ENCODE measurements at regions not wholly inside any gene's neighbourhood (a gene's known extent, or its start where the extent isn't known, plus 50 kb on each side); places are given as distances from the start of the nearest gene placed in this dataset.

- TF ChIP-seq EP300 (IDR thresholded peaks at IDR 0.05; ENCODE audit: borderline replicate concordance) (no peak), RAD21 (IDR thresholded peaks at IDR 0.05; ENCODE audit: low read depth) (no peak), TCF12 (IDR thresholded peaks at IDR 0.05; ENCODE audit: low read depth) (no peak), MAX (IDR thresholded peaks at IDR 0.05) (no peak), YY1 (IDR thresholded peaks at IDR 0.05; ENCODE audit: low read depth) (no peak), TAF1 (IDR thresholded peaks at IDR 0.05; ENCODE audit: low read depth) (no peak), EGR1 (IDR thresholded peaks at IDR 0.05) (no peak), REST (IDR thresholded peaks at IDR 0.05; ENCODE audit: low read depth) (no peak), TEAD4 (IDR thresholded peaks at IDR 0.05) (no peak), NFIC (IDR thresholded peaks at IDR 0.05) (no peak), CEBPB (IDR thresholded peaks at IDR 0.05) (no peak), CREB1 (IDR thresholded peaks at IDR 0.05; ENCODE audit: low read depth) (no peak), USF1 (IDR thresholded peaks at IDR 0.05) (no peak), FOXM1 (IDR thresholded peaks at IDR 0.05; ENCODE audit: borderline replicate concordance, low read depth) (no peak), ZBTB7A (IDR thresholded peaks at IDR 0.05; ENCODE audit: low read depth) (no peak)
Observed at GRCh38 chr4:35754047-35754446, 490.3 kb downstream of the ARAP2 start.

GRCh38 chr4:35757836-35758235 lies 486.5 kb downstream of the ARAP2 start:
- TF ChIP-seq USF1 (IDR thresholded peaks at IDR 0.05) (no peak), CREB1 (IDR thresholded peaks at IDR 0.05; ENCODE audit: low read depth) (no peak), EGR1 (IDR thresholded peaks at IDR 0.05) (no peak)

GRCh38 chr4:35760807-35761206 lies 483.5 kb downstream of the ARAP2 start:
- no peak for TF ChIP-seq FOXM1 (IDR thresholded peaks at IDR 0.05; ENCODE audit: borderline replicate concordance, low read depth)
- TF ChIP-seq USF1 (IDR thresholded peaks at IDR 0.05), result no peak
- TF ChIP-seq NFIC (IDR thresholded peaks at IDR 0.05), result no peak
- TF ChIP-seq REST (IDR thresholded peaks at IDR 0.05; ENCODE audit: low read depth), result no peak
- no peak for TF ChIP-seq TCF12 (IDR thresholded peaks at IDR 0.05; ENCODE audit: low read depth)
- no peak for TF ChIP-seq RAD21 (IDR thresholded peaks at IDR 0.05; ENCODE audit: low read depth)
- no peak for TF ChIP-seq MAX (IDR thresholded peaks at IDR 0.05)
- no peak for TF ChIP-seq TEAD4 (IDR thresholded peaks at IDR 0.05)
- TF ChIP-seq YY1 (IDR thresholded peaks at IDR 0.05; ENCODE audit: low read depth), result no peak
- no peak for TF ChIP-seq CEBPB (IDR thresholded peaks at IDR 0.05)
- no peak for TF ChIP-seq TAF1 (IDR thresholded peaks at IDR 0.05; ENCODE audit: low read depth)
- TF ChIP-seq EP300 (IDR thresholded peaks at IDR 0.05; ENCODE audit: borderline replicate concordance), result no peak
- no peak for TF ChIP-seq CREB1 (IDR thresholded peaks at IDR 0.05; ENCODE audit: low read depth)

GRCh38 chr4:35771571-35771970 lies 472.7 kb downstream of the ARAP2 start:
- no peak for TF ChIP-seq YY1 (IDR thresholded peaks at IDR 0.05; ENCODE audit: low read depth)
- no peak for TF ChIP-seq TEAD4 (IDR thresholded peaks at IDR 0.05)
- TF ChIP-seq TAF1 (IDR thresholded peaks at IDR 0.05; ENCODE audit: low read depth), result no peak
- no peak for TF ChIP-seq RAD21 (IDR thresholded peaks at IDR 0.05; ENCODE audit: low read depth)

GRCh38 chr4:35772291-35772690 lies 472.0 kb downstream of the ARAP2 start:
- TF ChIP-seq YY1 (IDR thresholded peaks at IDR 0.05; ENCODE audit: low read depth) (no peak), FOXM1 (IDR thresholded peaks at IDR 0.05; ENCODE audit: borderline replicate concordance, low read depth) (no peak), RAD21 (IDR thresholded peaks at IDR 0.05; ENCODE audit: low read depth) (no peak), TEAD4 (IDR thresholded peaks at IDR 0.05) (no peak), CEBPB (IDR thresholded peaks at IDR 0.05) (no peak), CREB1 (IDR thresholded peaks at IDR 0.05; ENCODE audit: low read depth) (no peak), EP300 (IDR thresholded peaks at IDR 0.05; ENCODE audit: borderline replicate concordance) (no peak)

GRCh38 chr4:35789899-35790574 lies 454.3 kb downstream of the ARAP2 start:
- no peak for TF ChIP-seq MAX (IDR thresholded peaks at IDR 0.05)
- TF ChIP-seq EP300 (IDR thresholded peaks at IDR 0.05; ENCODE audit: borderline replicate concordance), result no peak
- TF ChIP-seq USF1 (IDR thresholded peaks at IDR 0.05), result no peak
- TF ChIP-seq NFIC (IDR thresholded peaks at IDR 0.05), result no peak
- TF ChIP-seq RAD21 (IDR thresholded peaks at IDR 0.05; ENCODE audit: low read depth), result no peak
- no peak for TF ChIP-seq CREB1 (IDR thresholded peaks at IDR 0.05; ENCODE audit: low read depth)
- no peak for TF ChIP-seq YY1 (IDR thresholded peaks at IDR 0.05; ENCODE audit: low read depth)
- no peak for TF ChIP-seq REST (IDR thresholded peaks at IDR 0.05; ENCODE audit: low read depth)
- no peak for TF ChIP-seq CEBPB (IDR thresholded peaks at IDR 0.05)
- no peak for TF ChIP-seq FOXM1 (IDR thresholded peaks at IDR 0.05; ENCODE audit: borderline replicate concordance, low read depth)
- no peak for TF ChIP-seq TEAD4 (IDR thresholded peaks at IDR 0.05)
- no peak for TF ChIP-seq EGR1 (IDR thresholded peaks at IDR 0.05)
